H9 (cell line): ENCODE measurements at regions not wholly inside any gene's neighbourhood (a gene's known extent, or its start where the extent isn't known, plus 50 kb on each side); places are given as distances from the start of the nearest gene placed in this dataset.

ENCODE experiments used
- DNase-seq: peaks from one replicate; pipeline ENCODE4 v3.0.0-alpha.2; 2017
- H2AFZ ChIP-seq: one replicate; pipeline ENCODE4 v1.6.1; 2013; ENCODE audit warnings: mild to moderate bottlenecking, low read length, control low read depth, moderate library complexity
- H2AK5ac ChIP-seq: 2 replicates; pipeline ENCODE4 v1.6.1; 2013; ENCODE audit warnings: low read length, control low read depth, mixed read lengths; ENCODE audit not compliant: insufficient read length
- H2BK120ac ChIP-seq: one replicate; pipeline ENCODE4 v1.6.1; 2013; ENCODE audit warnings: low read depth, mild to moderate bottlenecking, low read length, control low read depth, inconsistent platforms; ENCODE audit not compliant: poor library complexity, severe bottlenecking
- H2BK12ac ChIP-seq: 2 replicates; pipeline ENCODE4 v1.6.1; 2013; ENCODE audit warnings: low read length, control low read depth, mixed read lengths, low read depth; ENCODE audit not compliant: insufficient read length
- H2BK15ac ChIP-seq: 2 replicates; pipeline ENCODE4 v1.6.1; 2013; ENCODE audit warnings: low read depth, low read length, control low read depth
- H2BK20ac ChIP-seq: one replicate; pipeline ENCODE4 v1.6.1; 2013; ENCODE audit warnings: low read depth, mild to moderate bottlenecking, low read length, control low read depth, inconsistent platforms; ENCODE audit not compliant: poor library complexity, severe bottlenecking
- H2BK5ac ChIP-seq: 2 replicates; pipeline ENCODE4 v1.6.1; 2013; ENCODE audit warnings: low read length, control low read depth, mixed read lengths; ENCODE audit not compliant: insufficient read length
- H3K14ac ChIP-seq: 2 replicates; pipeline ENCODE4 v1.6.1; 2013; ENCODE audit warnings: low read length, control low read depth; ENCODE audit not compliant: insufficient read depth
- H3K18ac ChIP-seq: 2 replicates; pipeline ENCODE4 v1.6.1; 2013; ENCODE audit warnings: low read depth, mild to moderate bottlenecking, mixed read lengths, low read length, control low read depth; ENCODE audit not compliant: insufficient read length
- H3K23ac ChIP-seq: 2 replicates; pipeline ENCODE4 v1.6.1; 2013; ENCODE audit warnings: low read length, control low read depth, mixed read lengths, low read depth; ENCODE audit not compliant: insufficient read length
- H3K23me2 ChIP-seq: 2 replicates; pipeline ENCODE4 v1.6.1; 2013; ENCODE audit warnings: low read depth, mild to moderate bottlenecking, mixed read lengths, low read length, control low read depth; ENCODE audit not compliant: insufficient read length, poor library complexity, severe bottlenecking
- H3K27ac ChIP-seq: 2 replicates; pipeline ENCODE4 v1.5.1; 2013; ENCODE audit warnings: low read length, control low read depth, mixed read lengths, low read depth; ENCODE audit not compliant: insufficient read length
- H3K27me3 ChIP-seq: 2 replicates; pipeline ENCODE4 v1.6.1; 2013; ENCODE audit warnings: low read length, control low read depth, inconsistent platforms; ENCODE audit not compliant: insufficient read depth
- H3K4ac ChIP-seq: 2 replicates; pipeline ENCODE4 v1.6.1; 2013; ENCODE audit warnings: low read depth, mild to moderate bottlenecking, control low read depth, inconsistent platforms, low read length, moderate library complexity
- H3K4me1 ChIP-seq: 2 replicates; pipeline ENCODE4 v1.6.1; 2013; ENCODE audit warnings: low read length, control low read depth, inconsistent platforms; ENCODE audit not compliant: insufficient read depth
- H3K4me2 ChIP-seq: 2 replicates; pipeline ENCODE4 v1.6.1; 2013; ENCODE audit warnings: low read length, control low read depth, mixed read lengths; ENCODE audit not compliant: insufficient read length, insufficient read depth
- H3K56ac ChIP-seq: 2 replicates; pipeline ENCODE4 v1.6.1; 2013; ENCODE audit warnings: low read depth, mild to moderate bottlenecking, mixed read lengths, low read length, control low read depth; ENCODE audit not compliant: insufficient read length
- H3K79me1 ChIP-seq: 2 replicates; pipeline ENCODE4 v1.6.1; 2013; ENCODE audit warnings: low read depth, mild to moderate bottlenecking, moderate library complexity, low read length, control low read depth, inconsistent platforms; ENCODE audit not compliant: insufficient read depth, poor library complexity, severe bottlenecking
- H3K79me2 ChIP-seq: 2 replicates; pipeline ENCODE4 v1.6.1; 2013; ENCODE audit warnings: low read length, control low read depth, inconsistent platforms; ENCODE audit not compliant: insufficient read depth
- H3K9ac ChIP-seq: 2 replicates; pipeline ENCODE4 v1.6.1; 2013; ENCODE audit warnings: low read length, control low read depth, mixed read lengths; ENCODE audit not compliant: insufficient read length; ENCODE audit errors: extremely low read depth
- H3K9me3 ChIP-seq: one replicate; pipeline ENCODE4 v1.6.1; 2013; ENCODE audit warnings: low read depth, low read length, inconsistent platforms; ENCODE audit not compliant: control insufficient read depth
- H3T11ph ChIP-seq: one replicate; pipeline ENCODE4 v1.6.1; 2013; ENCODE audit warnings: mild to moderate bottlenecking, low read length, control low read depth, inconsistent platforms
- H4K20me1 ChIP-seq: one replicate; pipeline ENCODE4 v1.6.1; 2013; ENCODE audit not compliant: control insufficient read depth, insufficient read length, insufficient read depth
- H4K5ac ChIP-seq: 2 replicates; pipeline ENCODE4 v1.6.1; 2013; ENCODE audit warnings: low read depth, mild to moderate bottlenecking, mixed read lengths, low read length, control low read depth; ENCODE audit not compliant: insufficient read length
- H4K8ac ChIP-seq: replicated peaks from 2 replicates; pipeline ENCODE4 v1.6.1; 2013; ENCODE audit warnings: low read length, control low read depth, mixed read lengths, low read depth; ENCODE audit not compliant: insufficient read length
- H4K91ac ChIP-seq: 2 replicates; pipeline ENCODE4 v1.6.1; 2013; ENCODE audit warnings: low read depth, mild to moderate bottlenecking, moderate library complexity, mixed read lengths, low read length, control low read depth; ENCODE audit not compliant: insufficient read length
- H3K27ac Mint-ChIP-seq, 3 experiments: 2 replicates in 2 of 3; 3 replicates in 1 of 3; pipeline ENCODE4 v1.8.0; 2020 to 2021; ENCODE audit warnings: mixed read lengths in 3 of 3, mild to moderate bottlenecking in 1 of 3, moderate library complexity in 1 of 3
- H3K27me3 Mint-ChIP-seq: 2 replicates; pipeline ENCODE4 v1.8.0; 2021; ENCODE audit warnings: low read depth, mild to moderate bottlenecking, moderate library complexity, mixed read lengths
- H3K36me3 Mint-ChIP-seq, 3 experiments: 2 replicates in 2 of 3; 3 replicates in 1 of 3; pipeline ENCODE4 v1.8.0; 2020 to 2021; ENCODE audit warnings: low read depth in 3 of 3, mixed read lengths in 3 of 3; ENCODE audit not compliant: insufficient read depth in 1 of 3
- H3K4me1 Mint-ChIP-seq, 2 experiments: 2 replicates each; pipeline ENCODE4 v1.8.0; 2020; ENCODE audit warnings: mixed read lengths in 2 of 2
- H3K4me3 Mint-ChIP-seq, 2 experiments: 2 replicates in 1 of 2; 3 replicates in 1 of 2; pipeline ENCODE4 v1.8.0; 2020 to 2021; ENCODE audit warnings: mild to moderate bottlenecking in 2 of 2, mixed read lengths in 2 of 2, moderate library complexity in 1 of 2
- H3K9me3 Mint-ChIP-seq, 2 experiments: 2 replicates in 1 of 2; 3 replicates in 1 of 2; pipeline ENCODE4 v1.8.0; 2020; ENCODE audit warnings: mild to moderate bottlenecking in 2 of 2, mixed read lengths in 2 of 2, moderate library complexity in 1 of 2
- CTCF ChIP-seq: fragments of 200-600 bp; sonication (generic); conservative IDR thresholded peaks from 3 replicates; pipeline ENCODE4 v1.8.0; 2021; ENCODE audit warnings: antibody characterized with exemption, mild to moderate bottlenecking
- WGBS: extraction: QIAGEN DNeasy Blood & Tissue Kit; methylation state at CpG from one replicate; pipeline ENCODE4 v1.1.7; 2013; ENCODE audit warnings: missing lambda C conversion rate, low lambda C conversion rate, mixed read lengths; ENCODE audit not compliant: insufficient read length; ENCODE audit errors: extremely low coverage; 5-methylcytosine and 5-hydroxymethylcytosine counted together

DNA sequence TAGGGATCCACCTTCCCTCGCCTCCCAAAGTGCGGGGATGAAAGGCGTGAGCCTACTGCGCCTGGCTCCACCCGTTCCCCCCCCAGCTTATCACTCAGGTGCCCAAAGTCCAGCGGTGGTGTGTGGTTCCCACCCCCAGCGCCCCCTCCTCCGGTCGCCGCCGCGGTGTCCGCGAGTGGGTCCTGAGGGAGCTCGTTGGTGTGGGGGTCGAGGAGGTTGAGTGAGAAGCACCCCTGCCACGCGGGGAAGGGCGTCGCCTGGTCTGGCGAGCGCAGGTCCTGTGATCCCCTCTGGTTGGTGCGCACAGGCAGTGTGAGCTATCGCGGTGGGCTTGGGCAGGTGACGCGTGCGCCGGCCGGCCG is 3900.6 kb upstream of the OR11H1 start:
- H3K4me2 ChIP-seq, result no peak overlapping the region
- no CpG with 5 or more reads among the region's 31 CpGs for WGBS
- no peak overlapping the region for H4K5ac ChIP-seq
- no peak for TF ChIP-seq CTCF
- no peaks in the 10 kb centered on the region for H3K23me2 ChIP-seq
- Mint-ChIP-seq H3K27me3 (peaks cover 17% of the 10 kb centered on the region), H3K36me3 (peaks cover 29 to 51% (median 41%) of the 10 kb centered on the region in 3 experiments), H3K9me3 (peaks cover 73 to 83% of the 10 kb centered on the region in 2 experiments), H3K27ac (no peak overlapping the region), H3K4me1 (no peaks in the 10 kb centered on the region), H3K4me3 (no peak overlapping the region)
- H3K27ac ChIP-seq, result no peak overlapping the region
- H3K23ac ChIP-seq, result no peak overlapping the region
- H3K14ac ChIP-seq, result no peak overlapping the region
- H4K91ac ChIP-seq, result no peak overlapping the region
- no peaks in the 10 kb centered on the region for H3K79me1 ChIP-seq
- H2BK15ac ChIP-seq, result no peak overlapping the region
- H3K4me1 ChIP-seq, result no peaks in the 10 kb centered on the region
- H4K20me1 ChIP-seq, result no peaks in the 10 kb centered on the region
- no peak overlapping the region for H2BK5ac ChIP-seq
- H2BK12ac ChIP-seq, result no peak overlapping the region
- H3K9me3 ChIP-seq, result peaks cover 73% of the 10 kb centered on the region
- H3K9ac ChIP-seq, result no peak overlapping the region
- no peak overlapping the region for H3K4ac ChIP-seq
- no peak overlapping the region for H3K18ac ChIP-seq
- H3T11ph ChIP-seq, result no peak overlapping the region
- no peak overlapping the region for H2AK5ac ChIP-seq
- H2BK120ac ChIP-seq, result no peak overlapping the region
- H3K79me2 ChIP-seq, result no peaks in the 10 kb centered on the region
- no peak for DNase-seq
- H3K27me3 ChIP-seq, result no peaks in the 10 kb centered on the region
- H2BK20ac ChIP-seq, result no peak overlapping the region
- no peak overlapping the region for H3K56ac ChIP-seq
- H2AFZ ChIP-seq, result no peak overlapping the region
- no peak overlapping the region for H4K8ac ChIP-seq
